PC-9 (cell line): ENCODE measurements at regions not wholly inside any gene's neighbourhood (a gene's known extent, or its start where the extent isn't known, plus 50 kb on each side); places are given as distances from the start of the nearest gene placed in this dataset.

ENCODE experiments used
- EZH2 ChIP-seq: fragments of 200-600 bp; sonication (generic); IDR thresholded peaks from 2 replicates; pipeline ENCODE4 v1.8.0; 2017; ENCODE audit warnings: antibody characterized with exemption, low read depth
- TF ChIP-seq, protein P1 (sequence below): fragments of 200-600 bp; sonication (generic); conservative IDR thresholded peaks from 2 replicates; pipeline ENCODE4 v1.6.1; 2017; ENCODE audit warnings: mixed run types, antibody characterized with exemption, mild to moderate bottlenecking, moderate library complexity

DNA sequence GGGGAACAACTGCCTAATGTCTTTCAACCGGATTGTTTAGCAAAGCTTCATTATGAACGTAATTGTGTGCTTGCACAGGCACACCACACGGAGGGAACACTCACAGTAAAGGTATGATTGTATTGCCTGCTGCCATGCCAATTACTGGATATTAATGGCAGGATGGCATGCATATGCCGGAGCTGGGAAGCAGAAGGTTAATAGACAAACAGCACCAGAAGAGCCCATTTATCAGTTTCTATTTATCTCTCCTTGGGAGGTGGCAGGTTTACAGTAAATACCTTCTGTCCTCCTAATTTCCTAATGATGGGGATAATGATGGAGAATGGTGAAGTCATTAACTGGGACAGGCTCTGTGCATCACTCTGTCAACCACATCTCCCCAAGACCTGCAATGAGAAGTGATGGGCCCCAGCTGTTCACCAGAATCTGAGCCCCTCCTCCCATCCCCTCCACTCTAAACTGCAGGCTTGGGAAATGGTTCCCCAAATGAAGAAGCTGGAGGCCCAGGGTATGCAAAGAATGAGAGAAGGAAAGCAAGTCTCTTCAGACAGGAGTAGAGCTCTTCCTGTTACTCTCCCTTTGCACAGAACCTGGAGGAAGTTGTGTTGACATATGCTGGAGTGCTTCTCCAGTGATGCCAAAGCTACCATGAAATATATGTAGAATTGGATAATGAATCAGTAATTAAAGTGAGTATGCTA lies 160.8 kb downstream of the NAA11 start:
- TF ChIP-seq, protein P1, sequence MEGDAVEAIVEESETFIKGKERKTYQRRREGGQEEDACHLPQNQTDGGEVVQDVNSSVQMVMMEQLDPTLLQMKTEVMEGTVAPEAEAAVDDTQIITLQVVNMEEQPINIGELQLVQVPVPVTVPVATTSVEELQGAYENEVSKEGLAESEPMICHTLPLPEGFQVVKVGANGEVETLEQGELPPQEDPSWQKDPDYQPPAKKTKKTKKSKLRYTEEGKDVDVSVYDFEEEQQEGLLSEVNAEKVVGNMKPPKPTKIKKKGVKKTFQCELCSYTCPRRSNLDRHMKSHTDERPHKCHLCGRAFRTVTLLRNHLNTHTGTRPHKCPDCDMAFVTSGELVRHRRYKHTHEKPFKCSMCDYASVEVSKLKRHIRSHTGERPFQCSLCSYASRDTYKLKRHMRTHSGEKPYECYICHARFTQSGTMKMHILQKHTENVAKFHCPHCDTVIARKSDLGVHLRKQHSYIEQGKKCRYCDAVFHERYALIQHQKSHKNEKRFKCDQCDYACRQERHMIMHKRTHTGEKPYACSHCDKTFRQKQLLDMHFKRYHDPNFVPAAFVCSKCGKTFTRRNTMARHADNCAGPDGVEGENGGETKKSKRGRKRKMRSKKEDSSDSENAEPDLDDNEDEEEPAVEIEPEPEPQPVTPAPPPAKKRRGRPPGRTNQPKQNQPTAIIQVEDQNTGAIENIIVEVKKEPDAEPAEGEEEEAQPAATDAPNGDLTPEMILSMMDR = no peak
- TF ChIP-seq EZH2 = no peak
